NCI-H1105 treated with DMSO at 0.1 percent for 48 hours (cell line): ENCODE measurements at regions not wholly inside any gene's neighbourhood (a gene's known extent, or its start where the extent isn't known, plus 50 kb on each side); places are given as distances from the start of the nearest gene placed in this dataset.

Source experiments
- DNase-seq: peaks from one replicate; lab custom pipeline; 2025; lab: John Stamatoyannopoulos, UW

DNA sequence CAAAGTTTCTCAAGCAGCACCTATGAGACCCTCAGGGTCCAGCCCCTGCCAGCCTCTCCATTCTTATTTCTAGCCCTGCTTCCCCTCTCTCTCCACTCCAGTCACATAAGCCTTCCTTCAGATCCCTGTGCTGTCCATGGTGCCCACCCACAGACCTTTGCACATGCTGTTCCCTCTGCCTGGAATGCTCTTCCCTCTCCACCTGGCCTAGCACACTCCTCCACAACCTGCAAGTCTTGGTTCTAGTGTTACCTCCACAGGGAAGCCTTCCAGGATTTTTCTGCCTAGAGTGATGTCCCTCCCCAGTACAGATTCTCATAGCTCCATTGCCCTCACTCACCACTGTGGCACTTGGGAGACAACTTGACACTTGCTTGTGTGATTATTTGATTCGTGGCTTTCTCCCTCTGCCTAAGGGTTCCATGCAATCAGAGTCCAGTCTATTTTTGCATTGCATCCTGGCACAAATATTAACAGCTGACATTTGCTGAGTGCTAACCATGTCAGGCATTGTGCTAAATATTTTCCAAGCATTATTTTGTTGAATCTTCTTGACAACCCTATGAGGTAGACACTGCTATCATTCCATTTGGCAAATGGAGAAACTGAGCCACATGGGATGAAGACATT is 127.3 kb downstream of the SYF2 start:
- DNase-seq: no peak

DNA sequence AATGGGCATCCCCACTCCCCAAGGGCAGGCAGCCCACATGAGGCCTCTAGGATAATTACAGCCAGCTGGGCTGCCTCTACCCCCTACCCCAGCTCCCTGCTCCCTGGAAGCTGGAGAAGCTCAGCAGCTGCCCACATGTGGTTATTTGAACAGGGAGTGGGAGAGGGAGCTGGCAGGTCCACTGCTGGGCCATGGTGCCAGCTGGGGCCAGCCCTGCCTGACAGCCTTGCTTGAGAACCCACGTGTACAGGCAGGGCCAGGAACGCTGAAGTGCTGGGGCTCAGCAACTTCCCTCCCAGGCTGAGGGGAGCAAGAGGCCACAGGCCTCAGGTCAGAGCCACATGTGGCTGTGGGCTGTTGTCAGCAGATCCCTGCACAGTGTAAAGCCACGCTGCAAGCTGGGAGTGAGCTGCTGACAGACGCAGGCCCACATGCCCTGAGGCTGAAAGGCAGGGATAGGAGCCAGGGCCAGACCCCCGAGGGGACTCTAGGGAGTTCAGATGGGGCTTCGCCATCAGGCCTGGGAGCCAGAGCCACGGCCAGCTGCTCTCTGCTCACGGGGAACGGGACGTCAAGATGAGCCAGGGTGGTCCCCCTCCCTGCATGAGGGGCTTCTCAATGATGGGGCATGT is 129.0 kb downstream of the SYF2 start:
- DNase-seq: no peak

DNA sequence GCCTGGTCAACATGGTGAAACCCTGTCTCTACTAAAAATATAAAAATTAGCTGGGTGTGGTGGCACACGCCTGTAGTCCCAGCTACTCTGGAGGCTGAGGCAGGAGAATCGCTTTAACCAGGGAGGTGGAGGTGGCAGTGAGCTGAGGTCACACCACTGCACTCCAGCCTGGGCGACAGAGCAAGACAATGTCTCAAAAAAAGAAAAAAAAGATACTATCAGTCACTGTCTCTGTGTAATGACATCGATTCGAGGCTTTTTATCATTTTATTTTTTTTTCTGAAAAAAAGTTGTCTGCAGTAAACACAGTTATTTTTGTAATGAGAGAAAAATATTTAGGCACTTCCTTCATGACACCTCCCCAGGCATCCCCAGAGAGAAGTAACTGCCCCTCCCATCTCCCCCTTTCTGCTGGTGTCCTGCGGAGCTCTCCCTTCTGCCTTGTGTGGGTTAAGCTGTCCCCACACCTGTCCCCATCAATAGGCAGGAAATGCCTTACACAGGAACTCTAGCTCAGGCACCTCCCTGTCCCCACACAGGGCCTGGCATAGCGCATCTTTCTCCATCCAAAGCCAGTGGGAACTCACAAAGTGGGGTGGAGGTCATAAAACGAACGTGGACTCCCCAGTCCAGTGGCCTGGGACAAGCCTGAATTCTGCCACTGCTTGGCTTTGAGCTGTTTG is 132.0 kb downstream of the SYF2 start:
- DNase-seq: no peak

DNA sequence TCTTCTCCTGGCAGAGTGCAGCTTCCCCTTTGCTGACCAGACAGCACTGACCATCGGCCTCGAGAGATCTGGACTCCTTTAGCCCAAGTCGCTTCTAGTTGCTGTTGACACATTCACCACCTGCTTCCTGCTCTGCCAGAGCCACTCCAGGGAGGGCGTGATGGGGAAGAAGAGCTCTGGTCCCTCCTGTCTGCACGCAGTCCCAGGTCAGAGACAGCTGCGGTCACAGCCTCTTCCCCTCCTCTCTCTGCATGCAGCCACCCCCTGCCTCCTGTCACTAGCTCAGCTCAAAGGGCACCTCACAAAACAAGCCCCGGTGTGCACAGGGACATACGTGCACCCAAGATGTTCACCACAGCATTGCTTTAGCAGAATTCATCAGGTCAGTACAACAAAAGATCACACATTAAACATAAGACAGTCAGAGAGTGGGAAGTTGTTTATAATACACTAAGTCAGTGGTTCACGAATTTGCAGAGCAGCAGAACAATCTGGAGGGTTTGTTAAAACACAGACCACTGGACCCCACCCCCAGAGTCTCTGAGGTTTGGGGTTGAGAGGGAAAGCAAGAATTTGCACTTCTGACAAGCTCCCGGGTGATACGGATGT is 132.9 kb downstream of the SYF2 start:
- DNase-seq: no peak

- no peak for DNase-seq
These were observed 133.6 kb downstream of the SYF2 start for GRCh38 chr1:25098717-25099116.

- DNase-seq: no peak
These were observed 135.8 kb downstream of the SYF2 start for GRCh38 chr1:25096307-25097150.

DNA sequence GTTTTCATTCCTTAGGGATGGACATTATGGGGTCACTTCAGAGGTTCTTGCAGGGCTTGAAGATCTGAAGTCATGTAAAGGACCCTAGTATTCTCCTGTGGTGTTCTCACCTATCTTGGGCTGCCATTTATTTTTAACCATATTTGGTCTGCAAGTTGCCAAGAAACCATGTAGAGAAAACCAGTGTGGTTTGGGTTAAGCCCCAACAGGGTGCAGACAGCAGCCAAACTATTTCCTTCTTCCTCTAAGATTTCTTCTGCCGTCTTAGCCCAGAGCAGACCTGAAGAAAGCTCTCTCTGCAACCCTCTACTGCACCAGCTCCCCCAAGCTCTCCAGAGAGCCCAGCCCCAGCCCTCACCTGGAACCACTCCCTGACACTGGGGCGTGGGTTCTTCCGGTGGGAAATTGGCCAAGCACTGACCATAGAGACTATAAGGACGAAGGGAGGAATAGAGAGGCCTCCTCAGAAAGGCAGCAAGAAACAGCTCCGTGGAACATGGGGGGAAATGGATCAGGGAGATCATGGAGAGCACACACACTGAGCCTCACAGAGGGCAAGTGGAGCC is 136.6 kb downstream of the SYF2 start:
- DNase-seq: no peak

GRCh38 chr1:25094995-25095394 is 137.3 kb downstream of the SYF2 start:
- no peak for DNase-seq

- no peak for DNase-seq
These were observed 138.1 kb downstream of the SYF2 start for GRCh38 chr1:25094229-25094628.

GRCh38 chr1:25091658-25092057 is 140.6 kb downstream of the SYF2 start:
- no peak for DNase-seq

DNA sequence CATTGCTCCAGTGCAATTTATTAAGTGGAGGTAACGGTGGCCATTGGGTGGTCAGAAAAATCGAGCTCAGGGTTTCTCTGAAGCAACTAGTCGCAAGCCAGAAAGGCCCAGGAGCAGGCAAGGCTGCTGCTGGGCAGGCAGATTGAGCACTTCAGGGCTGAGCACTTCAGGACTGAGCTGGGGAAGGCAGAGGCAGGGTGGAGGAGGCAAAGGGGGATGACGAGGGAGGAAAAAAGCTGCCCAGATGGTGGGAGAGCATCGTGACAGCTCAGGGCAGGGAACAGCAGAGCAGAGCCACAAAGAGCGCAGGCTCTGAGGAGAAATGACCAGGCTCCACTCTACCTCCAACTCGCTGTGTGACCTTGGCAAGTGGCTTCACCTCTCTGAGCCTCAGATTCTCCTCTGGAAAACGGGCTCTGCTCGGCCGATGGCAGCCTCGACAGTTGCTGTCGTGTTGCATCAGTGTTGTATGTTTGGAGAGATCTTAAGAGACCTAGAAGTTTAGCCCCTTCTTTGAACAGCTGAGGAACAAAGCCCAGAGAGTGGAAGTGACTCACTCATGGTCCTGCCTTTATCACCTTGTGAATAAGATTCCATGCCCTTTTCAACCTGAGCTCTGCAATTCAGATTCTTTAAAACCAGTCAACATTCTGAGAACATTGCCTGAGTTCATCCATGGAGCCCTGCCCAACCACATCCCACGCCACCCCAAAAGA is 141.4 kb downstream of the SYF2 start:
- DNase-seq: no peak

DNA sequence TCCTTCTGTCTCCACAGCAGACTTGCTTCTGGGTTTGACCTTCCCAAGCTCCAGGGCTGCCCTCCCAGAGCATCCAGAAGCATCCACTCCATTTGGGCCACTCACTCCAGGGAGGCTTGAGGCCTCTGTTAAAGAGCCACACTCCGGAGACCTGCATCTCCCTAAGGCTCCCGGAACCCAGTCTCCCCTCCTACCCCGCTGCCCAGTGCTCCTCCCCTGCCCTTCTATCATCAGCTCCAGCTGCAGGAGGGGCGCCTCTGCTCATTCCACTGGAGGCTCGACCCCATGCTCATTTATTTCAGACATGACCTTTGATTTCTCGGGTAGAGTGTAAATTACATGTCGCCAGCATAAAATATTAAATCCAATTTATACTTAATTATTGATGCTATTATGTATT is 142.5 kb downstream of the SYF2 start:
- DNase-seq: no peak

GRCh38 chr1:25088946-25089345 is 143.4 kb downstream of the SYF2 start:
- no peak for DNase-seq

- no peak for DNase-seq
These were observed 144.1 kb downstream of the SYF2 start for GRCh38 chr1:25088180-25088701.

- DNase-seq: no peak
These were observed 145.7 kb downstream of the SYF2 start for GRCh38 chr1:25086518-25087079.

DNA sequence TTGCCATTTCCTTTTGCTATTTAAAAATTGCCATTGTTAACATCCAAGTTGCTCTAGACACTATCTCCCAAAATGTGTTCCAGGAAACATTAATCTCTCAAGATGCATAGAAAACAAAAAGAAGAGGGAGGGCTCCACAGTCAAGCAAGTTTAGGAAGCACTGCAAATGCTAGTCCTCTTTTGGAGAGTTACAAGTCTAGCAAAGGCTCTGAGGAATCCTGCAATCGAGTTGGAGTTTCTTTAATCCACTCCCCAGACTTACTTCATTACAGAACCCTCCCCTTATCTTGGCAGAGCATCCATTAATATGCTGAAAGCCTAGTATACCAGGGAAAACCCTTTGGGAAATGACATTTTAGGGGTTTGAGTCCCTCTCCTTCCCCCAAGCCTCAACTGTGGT is 147.9 kb downstream of the SYF2 start:
- DNase-seq: no peak

DNA sequence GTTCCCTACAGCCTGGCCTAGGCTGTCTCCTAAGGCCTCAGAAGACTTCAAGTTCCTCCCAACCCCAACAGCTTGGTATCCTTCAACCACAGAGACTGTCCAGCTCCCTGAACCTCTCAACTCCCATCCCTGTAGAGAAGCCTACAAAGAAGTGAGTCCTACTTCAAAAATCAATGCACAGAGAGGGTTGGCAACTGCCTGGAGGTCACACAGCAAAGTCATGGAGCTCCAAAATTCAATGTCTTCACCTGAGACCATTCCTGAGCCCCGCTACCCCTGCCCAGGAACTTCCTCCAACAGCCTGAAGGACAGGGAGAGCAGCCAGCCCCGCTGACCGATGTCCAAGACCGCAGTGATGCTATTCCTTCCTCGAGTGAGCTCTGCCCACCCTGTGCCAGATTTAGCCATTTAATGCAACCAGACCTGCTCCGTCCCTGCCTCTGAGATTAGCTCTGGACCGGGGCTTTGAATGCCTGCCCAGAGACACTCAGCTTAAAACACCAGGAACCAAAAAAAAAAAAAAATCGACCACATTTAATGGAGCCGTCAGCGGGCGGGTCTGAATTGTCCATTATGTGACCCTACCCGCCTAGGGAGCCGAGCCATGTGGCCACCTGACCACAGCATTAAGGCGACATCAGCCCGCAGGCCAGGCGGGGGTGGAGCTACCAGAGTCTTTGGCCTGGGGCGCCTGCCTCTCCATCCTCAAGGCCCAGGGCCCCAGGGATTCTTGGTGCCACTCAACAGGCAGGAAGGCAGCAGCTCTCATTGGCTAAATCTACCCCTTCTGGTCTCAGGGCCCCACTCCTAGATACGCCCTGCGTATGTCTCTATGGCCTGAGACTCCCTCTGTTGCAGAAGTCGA is 148.6 kb downstream of the SYF2 start:
- DNase-seq: no peak

DNA sequence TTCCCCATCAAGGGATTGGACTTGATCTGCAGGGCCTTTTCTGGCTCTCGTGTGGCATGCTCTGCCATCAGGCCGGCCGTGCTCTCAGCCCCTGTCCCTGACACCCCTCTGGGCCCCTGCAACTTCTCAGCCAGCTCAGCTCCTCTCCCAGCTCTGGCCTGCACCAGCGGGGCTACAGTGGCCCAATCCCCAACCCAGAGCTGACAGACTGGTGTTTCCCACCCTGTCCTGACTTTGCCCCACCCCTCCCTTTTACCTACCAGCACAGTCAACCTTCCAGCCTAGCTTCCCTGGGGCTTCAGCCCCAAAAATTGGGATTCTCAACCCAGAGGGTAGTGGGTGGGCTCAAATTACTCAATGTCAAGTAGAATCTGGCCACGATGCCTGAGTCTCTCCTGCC is 149.3 kb downstream of the SYF2 start:
- no peak for DNase-seq

DNA sequence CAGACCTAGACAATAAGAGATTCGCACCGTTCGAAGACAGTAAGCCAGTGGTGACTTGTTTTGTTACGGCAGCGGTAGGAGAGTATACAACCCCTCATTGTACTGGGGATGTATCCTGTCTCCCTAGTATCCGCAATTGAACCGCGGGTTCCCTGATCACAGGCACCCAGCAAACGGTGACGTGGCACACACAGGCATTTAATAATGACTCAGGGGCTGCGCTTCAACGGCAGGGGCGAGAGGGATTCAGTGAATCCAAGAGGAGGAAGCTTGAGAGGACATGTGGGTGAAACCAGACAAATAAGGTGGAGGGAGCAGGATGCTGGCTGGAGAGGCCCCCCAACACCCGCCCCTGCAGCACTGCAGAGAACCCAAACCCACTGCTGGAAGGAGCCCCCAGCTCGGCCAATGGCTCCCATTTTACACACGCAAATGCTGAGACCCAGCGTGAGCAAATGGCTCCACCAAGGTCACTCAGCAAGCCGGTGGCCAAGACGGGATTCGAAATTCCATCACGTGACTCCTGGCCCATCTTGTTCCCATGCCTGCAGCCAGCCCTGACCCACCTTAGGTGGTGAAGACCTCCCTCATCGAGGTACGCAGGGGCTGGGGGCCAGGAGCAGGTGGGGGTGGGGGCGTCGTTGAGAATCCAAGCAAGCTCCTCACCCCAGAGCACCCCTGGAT is 149.9 kb downstream of the SYF2 start:
- DNase-seq: no peak
